Chondrocyte (in vitro differentiated cells): ENCODE measurements at regions not wholly inside any gene's neighbourhood (a gene's known extent, or its start where the extent isn't known, plus 50 kb on each side); places are given as distances from the start of the nearest gene placed in this dataset.

Source experiments
- DNase-seq: peaks from one replicate; pipeline ENCODE4 v3.0.0; 2021; ENCODE audit warnings: mixed read lengths, low spot score
- H3K27ac Mint-ChIP-seq: one replicate; pipeline ENCODE4 v1.8.0; 2021; ENCODE audit warnings: mild to moderate bottlenecking, moderate library complexity, mixed read lengths; ENCODE audit not compliant: unreplicated experiment
- H3K27me3 Mint-ChIP-seq: 2 replicates; pipeline ENCODE4 v1.8.0; 2021; ENCODE audit warnings: low read depth, mixed read lengths
- H3K36me3 Mint-ChIP-seq: 2 replicates; pipeline ENCODE4 v1.8.0; 2021; ENCODE audit warnings: low read depth, mixed read lengths
- H3K4me1 Mint-ChIP-seq: 2 replicates; pipeline ENCODE4 v1.8.0; 2021; ENCODE audit warnings: low read depth, mild to moderate bottlenecking, mixed read lengths
- H3K4me3 Mint-ChIP-seq: one replicate; pipeline ENCODE4 v1.8.0; 2021; ENCODE audit warnings: mild to moderate bottlenecking, moderate library complexity, mixed read lengths; ENCODE audit not compliant: unreplicated experiment
- H3K9me3 Mint-ChIP-seq: 2 replicates; pipeline ENCODE4 v1.8.0; 2021; ENCODE audit warnings: low read depth, mixed read lengths
- TF ChIP-seq, protein P1 (sequence below): fragments of 200-600 bp; sonication (generic); IDR thresholded peaks from 2 replicates; pipeline ENCODE4 v1.5.0; 2021; ENCODE audit warnings: antibody characterized with exemption, mild to moderate bottlenecking, moderate library complexity

DNA sequence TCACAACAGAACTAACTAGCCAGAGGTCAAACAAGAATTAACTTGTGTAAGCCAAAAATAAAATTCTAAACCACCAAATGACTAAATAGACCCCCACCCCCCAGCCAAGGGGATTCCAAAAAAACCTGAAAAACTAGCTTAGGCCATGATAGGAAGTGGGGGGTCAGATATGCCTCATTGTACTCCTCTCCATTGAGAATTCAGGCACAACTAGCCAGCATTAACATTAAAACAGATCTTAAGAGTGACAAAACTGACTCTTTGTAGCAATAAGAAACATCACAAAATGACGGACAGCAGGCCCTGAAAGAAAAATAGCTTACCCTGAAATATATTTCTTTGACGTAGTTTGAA is 103.0 kb upstream of the ETV3 start:
- TF ChIP-seq, protein P1, sequence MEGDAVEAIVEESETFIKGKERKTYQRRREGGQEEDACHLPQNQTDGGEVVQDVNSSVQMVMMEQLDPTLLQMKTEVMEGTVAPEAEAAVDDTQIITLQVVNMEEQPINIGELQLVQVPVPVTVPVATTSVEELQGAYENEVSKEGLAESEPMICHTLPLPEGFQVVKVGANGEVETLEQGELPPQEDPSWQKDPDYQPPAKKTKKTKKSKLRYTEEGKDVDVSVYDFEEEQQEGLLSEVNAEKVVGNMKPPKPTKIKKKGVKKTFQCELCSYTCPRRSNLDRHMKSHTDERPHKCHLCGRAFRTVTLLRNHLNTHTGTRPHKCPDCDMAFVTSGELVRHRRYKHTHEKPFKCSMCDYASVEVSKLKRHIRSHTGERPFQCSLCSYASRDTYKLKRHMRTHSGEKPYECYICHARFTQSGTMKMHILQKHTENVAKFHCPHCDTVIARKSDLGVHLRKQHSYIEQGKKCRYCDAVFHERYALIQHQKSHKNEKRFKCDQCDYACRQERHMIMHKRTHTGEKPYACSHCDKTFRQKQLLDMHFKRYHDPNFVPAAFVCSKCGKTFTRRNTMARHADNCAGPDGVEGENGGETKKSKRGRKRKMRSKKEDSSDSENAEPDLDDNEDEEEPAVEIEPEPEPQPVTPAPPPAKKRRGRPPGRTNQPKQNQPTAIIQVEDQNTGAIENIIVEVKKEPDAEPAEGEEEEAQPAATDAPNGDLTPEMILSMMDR, result no peak
- Mint-ChIP-seq H3K4me1 (no peaks in the 10 kb centered on the region), H3K9me3 (peaks cover 4% of the 10 kb centered on the region), H3K36me3 (no peaks in the 10 kb centered on the region), H3K4me3 (no peak overlapping the region), H3K27ac (no peak overlapping the region), H3K27me3 (peaks cover 5% of the 10 kb centered on the region)
- DNase-seq, result no peak

DNA sequence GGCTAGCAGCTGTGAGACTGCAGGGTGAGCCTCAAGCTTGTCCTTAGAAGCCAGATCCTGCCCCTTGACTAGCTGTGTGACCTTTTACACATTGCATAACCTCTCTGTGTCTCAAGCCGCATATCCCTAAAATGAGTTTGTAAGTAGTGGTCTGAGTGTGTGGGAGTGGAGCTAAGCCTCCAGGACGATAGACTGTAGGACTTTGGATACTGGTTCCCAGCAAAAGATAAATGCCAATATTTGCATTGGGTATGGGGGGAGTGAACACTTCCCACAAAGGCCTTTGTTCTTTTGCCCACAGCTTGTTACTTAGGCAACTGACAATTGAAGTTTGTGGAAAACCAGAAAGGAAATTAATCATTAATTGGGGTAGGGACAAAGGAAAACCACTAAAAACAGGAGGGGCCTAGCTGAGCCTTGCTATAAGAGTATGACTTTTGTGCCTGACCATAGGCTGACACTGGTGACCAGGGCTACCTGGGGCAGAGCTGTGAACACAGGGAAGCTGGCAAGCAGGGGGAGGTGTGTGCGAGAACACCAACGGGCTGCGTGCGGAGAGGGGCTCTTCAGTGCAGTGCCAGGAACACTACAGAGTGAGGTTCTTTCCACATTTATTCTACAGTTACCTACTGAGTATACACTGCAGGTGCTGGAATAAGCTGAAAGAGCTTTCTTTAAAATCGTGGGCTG is 102.4 kb upstream of the ETV3 start:
- no peaks in the 10 kb centered on the region for H3K36me3 Mint-ChIP-seq
- no peak overlapping the region for H3K4me3 Mint-ChIP-seq

DNA sequence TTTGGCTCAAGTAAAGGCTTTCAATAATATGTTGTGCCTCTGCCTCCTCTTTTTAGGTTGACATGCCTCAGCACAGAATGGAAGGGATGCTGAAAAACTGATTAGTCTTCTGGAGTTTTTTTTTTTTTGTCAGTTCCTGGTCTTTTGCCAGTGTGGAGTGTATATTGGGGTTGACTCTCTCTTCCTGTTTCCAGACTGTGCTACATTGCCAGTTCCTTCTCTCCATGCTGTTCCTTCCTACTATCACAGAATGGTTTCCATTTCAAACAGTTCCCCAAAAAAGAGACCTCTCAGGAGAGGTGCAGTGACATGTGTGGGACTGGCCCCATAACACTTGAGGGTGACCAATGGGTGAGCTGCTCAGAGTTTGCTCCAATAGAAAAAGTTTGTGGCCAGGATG is 101.7 kb upstream of the ETV3 start:
- H3K36me3 Mint-ChIP-seq, result no peaks in the 10 kb centered on the region
- H3K4me3 Mint-ChIP-seq, result no peak overlapping the region
- peaks cover 3% of the 10 kb centered on the region for H3K9me3 Mint-ChIP-seq
- H3K4me1 Mint-ChIP-seq, result no peaks in the 10 kb centered on the region
- H3K27ac Mint-ChIP-seq, result no peak overlapping the region
- peaks cover 9% of the 10 kb centered on the region for H3K27me3 Mint-ChIP-seq
- TF ChIP-seq, protein P1, result no peak
- DNase-seq, result no peak

More for the DNA sequence above, 102.4 kb upstream of the ETV3 start:
- no peak for DNase-seq
- TF ChIP-seq, protein P1, result no peak
- H3K27ac Mint-ChIP-seq, result no peak overlapping the region
- no peaks in the 10 kb centered on the region for H3K4me1 Mint-ChIP-seq
- H3K9me3 Mint-ChIP-seq, result peaks cover 3% of the 10 kb centered on the region
- peaks cover 9% of the 10 kb centered on the region for H3K27me3 Mint-ChIP-seq

DNA sequence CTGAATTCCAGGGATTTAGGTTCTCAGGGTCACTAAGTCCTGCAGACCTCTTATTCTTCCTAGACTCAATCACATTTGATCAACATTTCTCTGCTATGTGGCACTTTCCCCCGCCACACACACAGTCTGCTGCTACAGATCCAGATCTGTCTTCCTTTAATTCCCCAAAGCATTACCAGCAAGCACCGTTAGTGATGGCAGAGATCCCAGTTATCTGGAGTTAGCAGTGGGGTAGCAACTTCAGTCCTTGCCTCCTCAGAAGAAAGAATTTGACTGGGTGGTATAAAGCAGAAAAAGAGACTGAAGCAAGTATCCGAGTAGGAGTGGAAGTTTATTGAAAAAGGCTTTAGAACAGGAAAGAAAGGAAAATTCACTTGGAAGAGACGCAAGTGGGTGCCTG is 100.4 kb upstream of the ETV3 start:
- no peaks in the 10 kb centered on the region for H3K4me1 Mint-ChIP-seq
- no peaks in the 10 kb centered on the region for H3K36me3 Mint-ChIP-seq
- no peak overlapping the region for H3K27ac Mint-ChIP-seq
- no peaks in the 10 kb centered on the region for H3K9me3 Mint-ChIP-seq
- no peak overlapping the region for H3K4me3 Mint-ChIP-seq
- TF ChIP-seq, protein P1, result no peak
- no peak for DNase-seq
- H3K27me3 Mint-ChIP-seq, result peaks cover 9% of the 10 kb centered on the region

DNA sequence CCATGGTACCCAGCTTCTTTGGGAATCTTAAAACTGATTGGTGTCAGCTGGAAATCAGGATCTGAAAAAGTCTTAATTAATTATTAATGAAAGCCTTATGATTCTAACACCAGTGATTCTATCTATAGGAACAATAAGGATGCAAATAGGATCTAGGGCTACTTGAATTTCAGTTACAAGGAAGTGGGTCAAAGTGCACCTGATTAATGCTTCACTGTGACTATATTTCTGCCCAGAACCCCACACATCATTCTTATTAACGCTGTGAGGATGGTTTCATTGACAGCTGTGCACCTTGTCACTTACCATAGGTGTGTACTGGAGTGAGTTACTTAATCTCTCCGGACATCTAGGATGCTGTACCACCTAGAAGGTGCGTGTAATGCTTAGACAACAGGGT is 99.8 kb upstream of the ETV3 start:
- Mint-ChIP-seq H3K4me1 (no peaks in the 10 kb centered on the region), H3K27ac (no peak overlapping the region), H3K9me3 (no peaks in the 10 kb centered on the region), H3K27me3 (peaks cover 9% of the 10 kb centered on the region), H3K36me3 (no peaks in the 10 kb centered on the region), H3K4me3 (no peak overlapping the region)
- no peak for DNase-seq
- TF ChIP-seq, protein P1, result no peak
